Right atrium auricular region (tissue), 2 donors: ENCODE measurements at regions not wholly inside any gene's neighbourhood (a gene's known extent, or its start where the extent isn't known, plus 50 kb on each side); places are given as distances from the start of the nearest gene placed in this dataset.

Source experiments
- DNase-seq: peaks from one replicate; pipeline ENCODE4 v3.0.0-alpha.2; 2019; ENCODE audit warnings: low spot score
- H3K27ac ChIP-seq, 2 donors: fragments of 200-600 bp; sonication (generic); 1 replicate in 1 of 2; 2 replicates in 1 of 2; pipeline ENCODE4 v1.5.1; 2016 to 2019
- H3K27me3 ChIP-seq, 2 donors: fragments of 200-600 bp; sonication (generic); one replicate each; pipeline versions ENCODE4 v1.5.1 to v1.6.0; 2017 to 2019
- H3K36me3 ChIP-seq: fragments of 200-600 bp; sonication (generic); one replicate; pipeline ENCODE4 v1.5.1; 2016
- H3K4me1 ChIP-seq, 2 donors: fragments of 200-600 bp; sonication (generic); one replicate each; pipeline versions ENCODE4 v1.5.1 to v1.6.0; 2017 to 2019
- H3K4me3 ChIP-seq, 2 donors: fragments of 200-600 bp; sonication (generic); 1 replicate in 1 of 2; 2 replicates in 1 of 2; pipeline ENCODE4 v1.5.1; 2017 to 2019; ENCODE audit warnings: mild to moderate bottlenecking in 1 of 2, moderate library complexity in 1 of 2
- H3K9me3 ChIP-seq, 2 donors: fragments of 200-600 bp; sonication (generic); one replicate each; pipeline ENCODE4 v1.5.1; 2019
- TF ChIP-seq, protein P1 (sequence below), 2 donors: fragments of 200-600 bp; sonication (generic); IDR thresholded peaks; one replicate each; pipeline ENCODE4 v1.5.1; 2019; ENCODE audit warnings: antibody characterized with exemption in 2 of 2

GRCh38 chr1:69377507-69377906, 190.2 kb upstream of the LRRC7 start:
- Histone ChIP-seq H3K4me1 (no peaks in the 10 kb centered on the region), H3K27ac (no peak overlapping the region), H3K4me3 (no peak overlapping the region), H3K27me3 (no peaks in the 10 kb centered on the region), H3K9me3 (peaks cover 0 to 5% of the 10 kb centered on the region in 2 donors), H3K36me3 (no peaks in the 10 kb centered on the region)
- TF ChIP-seq, protein P1, sequence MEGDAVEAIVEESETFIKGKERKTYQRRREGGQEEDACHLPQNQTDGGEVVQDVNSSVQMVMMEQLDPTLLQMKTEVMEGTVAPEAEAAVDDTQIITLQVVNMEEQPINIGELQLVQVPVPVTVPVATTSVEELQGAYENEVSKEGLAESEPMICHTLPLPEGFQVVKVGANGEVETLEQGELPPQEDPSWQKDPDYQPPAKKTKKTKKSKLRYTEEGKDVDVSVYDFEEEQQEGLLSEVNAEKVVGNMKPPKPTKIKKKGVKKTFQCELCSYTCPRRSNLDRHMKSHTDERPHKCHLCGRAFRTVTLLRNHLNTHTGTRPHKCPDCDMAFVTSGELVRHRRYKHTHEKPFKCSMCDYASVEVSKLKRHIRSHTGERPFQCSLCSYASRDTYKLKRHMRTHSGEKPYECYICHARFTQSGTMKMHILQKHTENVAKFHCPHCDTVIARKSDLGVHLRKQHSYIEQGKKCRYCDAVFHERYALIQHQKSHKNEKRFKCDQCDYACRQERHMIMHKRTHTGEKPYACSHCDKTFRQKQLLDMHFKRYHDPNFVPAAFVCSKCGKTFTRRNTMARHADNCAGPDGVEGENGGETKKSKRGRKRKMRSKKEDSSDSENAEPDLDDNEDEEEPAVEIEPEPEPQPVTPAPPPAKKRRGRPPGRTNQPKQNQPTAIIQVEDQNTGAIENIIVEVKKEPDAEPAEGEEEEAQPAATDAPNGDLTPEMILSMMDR (IDR thresholded peaks at IDR 0.05) = no peak
- DNase-seq = no peak

DNA sequence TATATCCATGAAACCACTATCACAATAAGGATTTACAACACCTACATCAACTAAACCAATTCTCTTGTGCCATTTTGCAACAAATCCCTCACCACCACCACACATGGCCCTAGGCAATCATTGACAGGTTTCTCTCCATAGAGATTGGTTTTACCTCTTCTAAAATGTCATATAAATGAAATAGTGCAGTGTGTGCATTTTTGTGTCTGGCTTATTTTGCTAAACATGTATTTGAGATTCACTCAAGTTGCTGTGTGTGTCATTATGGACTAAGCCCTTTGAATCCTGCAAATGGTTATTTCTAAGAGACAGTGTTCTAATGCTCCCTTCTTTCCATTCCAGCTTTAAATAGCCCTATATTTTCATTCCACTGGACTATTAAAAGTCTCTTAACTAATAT, 179.7 kb upstream of the LRRC7 start:
- Histone ChIP-seq H3K27me3 (no peaks in the 10 kb centered on the region), H3K9me3 (no peaks in the 10 kb centered on the region), H3K4me3 (no peak overlapping the region), H3K36me3 (no peaks in the 10 kb centered on the region), H3K27ac (no peak overlapping the region), H3K4me1 (no peaks in the 10 kb centered on the region)
- DNase-seq = no peak
- TF ChIP-seq, protein P1 (IDR thresholded peaks at IDR 0.05) = no peak

DNA sequence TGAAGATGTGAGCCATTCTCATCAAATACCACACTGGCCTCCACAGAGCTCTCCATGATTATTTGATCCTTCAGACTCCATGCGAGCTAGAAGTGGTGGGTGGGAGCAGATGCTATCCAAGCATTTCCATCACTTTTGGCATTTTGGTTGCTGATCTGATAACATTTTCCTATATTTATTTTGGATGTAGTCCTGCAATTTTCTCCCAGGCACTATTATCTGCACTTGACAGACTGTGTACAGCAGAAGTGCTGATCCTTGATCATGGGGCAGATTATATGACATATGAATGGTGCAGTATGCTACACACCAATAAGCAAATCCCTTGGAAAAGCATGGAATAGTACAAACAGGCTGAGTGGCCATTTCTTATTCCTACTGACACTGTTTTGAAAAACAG, 167.6 kb upstream of the LRRC7 start:
- TF ChIP-seq, protein P1 (IDR thresholded peaks at IDR 0.05) = no peak

GRCh38 chr1:69401879-69402278, 165.8 kb upstream of the LRRC7 start:
- TF ChIP-seq, protein P1 (IDR thresholded peaks at IDR 0.05) = no peak
- Histone ChIP-seq H3K27me3 (no peaks in the 10 kb centered on the region), H3K4me1 (no peaks in the 10 kb centered on the region), H3K4me3 (no peak overlapping the region), H3K27ac (no peak overlapping the region), H3K9me3 (no peaks in the 10 kb centered on the region), H3K36me3 (no peaks in the 10 kb centered on the region)
- DNase-seq = no peak

More for the DNA sequence above, 167.6 kb upstream of the LRRC7 start:
- Histone ChIP-seq H3K27ac (no peak overlapping the region), H3K4me3 (no peak overlapping the region), H3K4me1 (no peaks in the 10 kb centered on the region), H3K36me3 (no peaks in the 10 kb centered on the region), H3K27me3 (no peaks in the 10 kb centered on the region), H3K9me3 (no peaks in the 10 kb centered on the region)
- no peak for DNase-seq

GRCh38 chr1:69403756-69404320, 163.9 kb upstream of the LRRC7 start:
- H3K27me3 ChIP-seq = no peaks in the 10 kb centered on the region
- no peak overlapping the region for H3K4me3 ChIP-seq
- H3K4me1 ChIP-seq = no peaks in the 10 kb centered on the region
- TF ChIP-seq, protein P1 (IDR thresholded peaks at IDR 0.05) = no peak
- H3K27ac ChIP-seq = no peak overlapping the region
- no peaks in the 10 kb centered on the region for H3K9me3 ChIP-seq
- no peak for DNase-seq
- no peaks in the 10 kb centered on the region for H3K36me3 ChIP-seq

DNA sequence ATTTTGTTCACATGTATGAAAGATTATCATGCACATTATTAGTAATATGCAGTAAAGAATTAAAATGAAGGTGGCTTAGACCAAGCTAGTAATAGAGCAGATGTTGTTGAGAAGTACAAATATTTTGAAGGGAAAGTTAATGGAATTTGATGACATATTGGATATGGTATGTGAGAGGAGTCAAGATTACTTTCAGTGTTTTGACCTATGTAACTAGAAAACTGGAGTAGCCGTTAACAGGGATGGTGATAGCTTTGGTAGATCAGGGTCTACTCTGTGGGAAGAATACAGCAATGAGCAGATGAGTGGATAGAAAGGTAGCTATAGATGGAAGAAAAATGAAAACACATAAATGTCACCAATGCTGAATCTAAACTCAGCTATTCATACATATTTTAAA, 163.2 kb upstream of the LRRC7 start:
- Histone ChIP-seq H3K9me3 (no peaks in the 10 kb centered on the region), H3K4me3 (no peak overlapping the region)
- TF ChIP-seq, protein P1 (IDR thresholded peaks at IDR 0.05) = no peak

More for the DNA sequence above, 163.2 kb upstream of the LRRC7 start:
- no peak for DNase-seq
- no peaks in the 10 kb centered on the region for H3K4me1 ChIP-seq
- H3K27me3 ChIP-seq = no peaks in the 10 kb centered on the region
- no peak overlapping the region for H3K27ac ChIP-seq
- no peaks in the 10 kb centered on the region for H3K36me3 ChIP-seq
